ENCODE measurements at regions not wholly inside any gene's neighbourhood (a gene's known extent, or its start where the extent isn't known, plus 50 kb on each side); places are given as distances from the start of the nearest gene placed in this dataset.

- H3K36me3 ChIP-seq (replicated peaks in 1 of 2): no peaks in the 10 kb centered on the region
- H3K9me3 ChIP-seq (replicated peaks in 1 of 3): no peaks in the 10 kb centered on the region
- no peak overlapping the region for H3K4me3 ChIP-seq
- intact Hi-C loops (cut with DNase I): no loop called here
- H3K27me3 ChIP-seq: no peaks in the 10 kb centered on the region
- no peak overlapping the region for H3K27ac ChIP-seq
- no peaks in the 10 kb centered on the region for H3K4me1 ChIP-seq (replicated peaks in 1 of 2)
- 51 to 65% (median 53%) methylated on average over 2 of the region's 2 CpGs for WGBS, 4 donors
- DNase-seq: no peak
- TF ChIP-seq POLR2A (IDR thresholded peaks at IDR 0.05) (no peak), CTCF (IDR thresholded peaks at IDR 0.05) (no peak)
Measured at GRCh38 chr4:60313611-60314178, 886.4 kb upstream of the ADGRL3 start.

GRCh38 chr4:60314416-60314815, 885.7 kb upstream of the ADGRL3 start:
- Histone ChIP-seq H3K27me3 (no peaks in the 10 kb centered on the region), H3K27ac (no peak overlapping the region), H3K36me3 (replicated peaks in 1 of 2) (no peaks in the 10 kb centered on the region), H3K4me1 (replicated peaks in 1 of 2) (no peaks in the 10 kb centered on the region), H3K4me3 (no peak overlapping the region), H3K9me3 (replicated peaks in 1 of 3) (no peaks in the 10 kb centered on the region)
- 66 to 75% (median 71%) methylated on average over 4 of the region's 4 CpGs for WGBS, 4 donors
- intact Hi-C loops (cut with DNase I): no loop called here
- DNase-seq: no peak
- TF ChIP-seq POLR2A (IDR thresholded peaks at IDR 0.05) (no peak), CTCF (IDR thresholded peaks at IDR 0.05) (no peak)

- H3K9me3 ChIP-seq (replicated peaks in 1 of 3): no peaks in the 10 kb centered on the region
- no peak overlapping the region for H3K4me3 ChIP-seq
- no peak for TF ChIP-seq CTCF (IDR thresholded peaks at IDR 0.05)
- TF ChIP-seq POLR2A (IDR thresholded peaks at IDR 0.05): no peak
- intact Hi-C loops (cut with DNase I): no loop called here
- no peaks in the 10 kb centered on the region for H3K36me3 ChIP-seq (replicated peaks in 1 of 2)
- no peak overlapping the region for H3K27ac ChIP-seq
- WGBS, 4 donors: 79 to 92% (median 83%) methylated on average over 1 to 2 of the region's 2 CpGs
- DNase-seq: no peak
- H3K4me1 ChIP-seq (replicated peaks in 1 of 2): no peaks in the 10 kb centered on the region
- no peaks in the 10 kb centered on the region for H3K27me3 ChIP-seq
Measured at GRCh38 chr4:60315586-60315985, 884.5 kb upstream of the ADGRL3 start.

GRCh38 chr4:60326735-60327134, 873.4 kb upstream of the ADGRL3 start:
- Histone ChIP-seq H3K9me3 (replicated peaks in 1 of 3) (no peaks in the 10 kb centered on the region), H3K4me3 (no peak overlapping the region), H3K27me3 (no peaks in the 10 kb centered on the region), H3K4me1 (replicated peaks in 1 of 2) (no peaks in the 10 kb centered on the region), H3K36me3 (replicated peaks in 1 of 2) (no peaks in the 10 kb centered on the region), H3K27ac (no peak overlapping the region)
- no peak for DNase-seq
- 75 to 82% (median 78%) methylated on average over 3 of the region's 3 CpGs for WGBS, 4 donors
- intact Hi-C loops (cut with DNase I): no loop called here
- no peak for TF ChIP-seq CTCF (IDR thresholded peaks at IDR 0.05)
- TF ChIP-seq POLR2A (IDR thresholded peaks at IDR 0.05): no peak
